ENCODE measurements at regions not wholly inside any gene's neighbourhood (a gene's known extent, or its start where the extent isn't known, plus 50 kb on each side); places are given as distances from the start of the nearest gene placed in this dataset.

GRCh38 chr2:103196802-103197201 is 435.0 kb downstream of the TMEM182 start:
- TF ChIP-seq, protein P1, sequence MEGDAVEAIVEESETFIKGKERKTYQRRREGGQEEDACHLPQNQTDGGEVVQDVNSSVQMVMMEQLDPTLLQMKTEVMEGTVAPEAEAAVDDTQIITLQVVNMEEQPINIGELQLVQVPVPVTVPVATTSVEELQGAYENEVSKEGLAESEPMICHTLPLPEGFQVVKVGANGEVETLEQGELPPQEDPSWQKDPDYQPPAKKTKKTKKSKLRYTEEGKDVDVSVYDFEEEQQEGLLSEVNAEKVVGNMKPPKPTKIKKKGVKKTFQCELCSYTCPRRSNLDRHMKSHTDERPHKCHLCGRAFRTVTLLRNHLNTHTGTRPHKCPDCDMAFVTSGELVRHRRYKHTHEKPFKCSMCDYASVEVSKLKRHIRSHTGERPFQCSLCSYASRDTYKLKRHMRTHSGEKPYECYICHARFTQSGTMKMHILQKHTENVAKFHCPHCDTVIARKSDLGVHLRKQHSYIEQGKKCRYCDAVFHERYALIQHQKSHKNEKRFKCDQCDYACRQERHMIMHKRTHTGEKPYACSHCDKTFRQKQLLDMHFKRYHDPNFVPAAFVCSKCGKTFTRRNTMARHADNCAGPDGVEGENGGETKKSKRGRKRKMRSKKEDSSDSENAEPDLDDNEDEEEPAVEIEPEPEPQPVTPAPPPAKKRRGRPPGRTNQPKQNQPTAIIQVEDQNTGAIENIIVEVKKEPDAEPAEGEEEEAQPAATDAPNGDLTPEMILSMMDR (IDR thresholded peaks at IDR 0.05; ENCODE audit: extremely low read depth in 1 of 2, insufficient read depth in 1 of 2, low read depth in 1 of 2, low read length in 2 of 2) = no peak
- TF ChIP-seq GATA2 (IDR thresholded peaks at IDR 0.05; ENCODE audit: insufficient read depth, insufficient read length, low read depth, low read length) (no peak), MYC (IDR thresholded peaks at IDR 0.05; ENCODE audit: low read depth, low read length) (no peak), POLR2AphosphoS5 (IDR thresholded peaks at IDR 0.05; ENCODE audit: insufficient read depth, low read depth, low read length) (no peak), POLR2A (IDR thresholded peaks at IDR 0.05; ENCODE audit: low read depth, low read length) (no peak), EZH2 (IDR thresholded peaks at IDR 0.05; ENCODE audit: borderline replicate concordance, low read depth, low read length, severe bottlenecking) (no peak), JUN (IDR thresholded peaks at IDR 0.05; ENCODE audit: borderline replicate concordance, insufficient read depth, insufficient read length, low read depth) (no peak), MAX (IDR thresholded peaks at IDR 0.05; ENCODE audit: insufficient read depth, insufficient read length) (no peak), FOS (IDR thresholded peaks at IDR 0.05; ENCODE audit: borderline replicate concordance, insufficient read depth, low read length) (no peak)

All from endothelial cell of umbilical vein (primary cell).